Iris pigment epithelial cell (primary cell): ENCODE measurements at regions not wholly inside any gene's neighbourhood (a gene's known extent, or its start where the extent isn't known, plus 50 kb on each side); places are given as distances from the start of the nearest gene placed in this dataset.

ENCODE experiments used
- DNase-seq: peaks from one replicate; pipeline ENCODE4 v3.0.0-alpha.2; 2011; ENCODE audit warnings: low read depth

DNA sequence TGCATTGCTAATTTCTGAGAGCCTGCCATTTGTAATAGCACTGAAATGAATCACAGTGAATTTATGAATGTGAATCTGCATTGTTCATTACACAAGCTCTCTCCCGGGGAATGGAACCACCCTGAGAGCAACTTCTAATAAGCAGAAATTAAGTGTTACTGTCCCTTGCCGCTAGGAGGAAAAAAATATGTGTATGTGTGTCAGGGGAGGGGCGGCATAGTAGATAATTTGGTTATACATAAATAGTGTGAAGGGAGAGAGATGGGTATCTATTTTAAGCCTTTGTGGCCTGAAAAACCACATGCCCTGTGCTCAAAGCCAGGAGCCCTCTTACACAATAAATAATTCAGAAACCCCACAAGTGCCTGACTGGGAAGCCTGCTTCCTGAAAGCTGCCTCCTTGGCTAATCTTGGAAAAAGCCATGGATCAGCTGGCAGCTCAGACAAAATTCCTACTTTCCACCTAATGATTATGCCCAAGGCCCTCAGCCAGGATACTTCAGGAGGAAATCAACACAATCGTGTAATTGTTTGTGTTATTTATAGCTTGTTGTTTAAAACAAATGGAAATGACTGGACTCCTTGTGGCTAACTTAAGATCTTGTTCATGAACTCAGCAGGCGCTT lies 366.2 kb upstream of the KITLG start:
- DNase-seq, result peak; percentile 83

DNA sequence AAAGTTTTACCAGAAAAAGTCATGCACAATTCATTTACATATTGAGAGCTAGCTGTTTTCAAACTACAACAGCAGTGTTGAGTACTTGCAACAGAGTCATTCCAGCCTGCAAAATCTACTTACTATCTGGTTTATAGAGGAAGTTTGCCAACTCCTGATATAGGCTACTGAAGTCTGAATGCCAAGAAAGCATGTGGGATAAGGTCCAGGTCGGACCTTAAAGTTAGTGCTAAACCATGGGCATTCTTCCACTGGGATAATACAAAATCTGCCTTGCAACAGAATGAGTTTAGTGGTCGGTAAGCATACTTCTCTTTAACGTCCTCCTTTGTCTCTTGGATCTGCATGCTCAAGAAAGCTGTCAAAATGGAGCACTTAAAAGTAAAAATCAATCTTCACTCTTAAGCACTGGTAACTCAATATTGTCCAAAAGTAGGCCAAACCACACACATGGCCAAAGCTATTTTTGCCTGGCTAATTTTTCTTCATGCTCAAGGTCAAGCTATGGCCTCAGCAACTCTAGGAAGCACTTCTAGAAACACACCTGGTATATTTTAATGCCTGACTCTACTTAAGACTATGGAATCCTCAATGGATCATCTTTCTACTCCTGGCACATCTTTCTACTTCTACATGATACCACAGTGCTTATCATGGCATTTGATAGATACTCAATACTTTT lies 364.9 kb upstream of the KITLG start:
- no peak for DNase-seq

DNA sequence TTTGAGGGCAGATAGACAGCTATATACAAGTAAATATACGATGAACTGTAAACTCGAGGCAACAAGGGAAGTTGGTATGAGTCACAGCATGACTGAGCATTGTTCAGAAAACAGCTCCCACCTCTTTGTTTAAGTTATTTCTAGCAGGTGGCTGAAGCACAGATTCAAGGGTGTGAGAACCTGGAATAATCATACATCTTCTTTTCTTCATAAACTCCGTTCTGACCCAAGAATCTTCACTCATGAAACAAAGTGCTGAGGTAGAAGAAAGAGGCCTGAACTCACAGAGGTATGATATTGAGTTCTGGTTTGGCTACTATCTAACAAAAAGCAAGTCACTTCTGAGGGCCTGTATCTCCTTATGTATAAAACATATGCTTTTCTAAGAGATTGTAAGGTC lies 364.1 kb upstream of the KITLG start:
- peak; percentile 79 for DNase-seq

- DNase-seq, result no peak
Observed at GRCh38 chr12:88940854-88941253, 360.6 kb upstream of the KITLG start.

DNA sequence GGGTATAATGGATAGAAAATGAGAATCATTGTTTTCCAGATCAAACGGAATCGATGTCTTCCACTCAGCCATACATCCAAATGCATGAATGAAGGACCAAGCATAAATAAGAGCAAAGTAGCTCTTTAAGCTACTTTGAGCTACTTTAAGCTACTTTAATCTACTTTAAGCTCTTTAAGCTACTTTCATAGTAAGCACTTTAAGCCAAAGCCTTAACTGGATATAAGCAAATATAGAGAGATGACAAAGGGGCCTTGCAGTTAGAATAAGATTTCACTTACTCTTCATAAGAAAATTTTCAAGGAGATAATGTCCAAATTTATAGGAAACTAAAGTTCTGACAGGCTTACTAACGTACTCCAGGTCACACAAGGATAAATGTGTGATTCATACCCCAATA lies 355.6 kb upstream of the KITLG start:
- DNase-seq, result peak; percentile 64

DNA sequence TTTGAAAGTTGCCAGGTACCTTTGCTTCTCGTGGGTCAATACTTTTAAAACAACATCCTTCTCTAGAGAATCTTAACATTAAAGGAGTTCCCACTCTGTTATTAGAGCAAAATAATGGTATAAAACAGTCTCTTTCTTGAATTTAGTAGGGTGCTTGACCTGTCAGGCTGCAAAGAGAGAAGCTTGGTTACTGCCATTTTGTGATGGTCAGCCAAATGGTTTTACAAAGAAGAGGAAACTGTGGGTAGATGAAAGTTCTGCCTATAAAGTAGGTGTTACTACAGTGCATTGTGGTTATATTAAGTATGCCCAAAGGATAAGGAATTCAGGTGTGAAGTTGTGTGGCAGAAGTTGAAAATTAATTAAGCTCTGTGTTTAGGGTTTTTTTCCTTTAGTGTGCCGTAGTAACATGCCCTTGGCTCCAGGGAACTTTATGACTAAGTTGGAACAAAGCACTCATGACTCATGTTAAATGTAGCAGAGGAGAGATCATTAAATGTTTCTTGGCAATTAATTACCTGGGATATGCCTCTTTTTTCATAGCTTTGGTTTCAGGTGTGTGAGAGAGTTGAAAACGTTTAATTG lies 354.0 kb upstream of the KITLG start:
- peak; percentile 55 for DNase-seq

- DNase-seq, result no peak
Observed at GRCh38 chr12:88932457-88932856, 352.2 kb upstream of the KITLG start.

- no peak for DNase-seq
Observed at GRCh38 chr12:88931598-88931997, 351.3 kb upstream of the KITLG start.

DNA sequence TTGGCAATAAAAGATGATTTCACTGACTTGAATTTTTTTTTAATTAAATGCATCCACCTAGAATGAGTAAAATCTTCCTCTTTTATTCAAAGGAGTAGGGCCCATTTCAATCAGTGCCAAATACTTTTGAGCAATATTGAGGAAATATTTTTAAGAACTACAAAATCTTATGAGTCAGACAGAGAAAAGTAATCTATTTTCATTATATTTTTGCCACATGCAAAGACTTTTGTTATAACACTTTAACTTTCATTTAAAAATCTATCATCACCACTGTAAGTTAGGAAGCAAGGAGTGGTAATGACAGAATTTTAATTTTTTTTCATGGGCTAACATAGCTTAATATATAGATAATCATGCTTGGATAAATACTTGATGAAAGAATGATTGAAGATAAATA lies 345.2 kb upstream of the KITLG start:
- DNase-seq, result no peak

DNA sequence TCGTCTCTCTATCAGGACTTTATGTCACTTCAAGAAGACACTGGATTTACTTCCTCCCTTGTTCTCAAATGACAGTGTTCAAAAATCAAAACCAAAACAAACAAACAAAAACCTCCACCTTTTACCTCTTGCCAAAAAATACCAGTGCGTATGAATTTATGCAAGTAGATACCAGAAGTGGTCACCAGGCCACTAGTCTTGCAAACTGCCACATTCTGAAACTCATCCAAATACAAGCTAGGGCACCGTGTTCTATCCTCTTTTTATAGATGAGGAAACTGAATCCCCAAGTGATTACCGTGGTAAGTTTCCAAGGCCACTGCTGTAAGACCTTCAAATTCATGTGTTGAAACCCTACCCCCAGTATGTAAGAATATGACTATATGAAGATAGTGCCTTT lies 343.9 kb upstream of the KITLG start:
- DNase-seq, result no peak

GRCh38 chr12:88923631-88924030 lies 343.4 kb upstream of the KITLG start:
- DNase-seq, result no peak

GRCh38 chr12:88922816-88923215 lies 342.5 kb upstream of the KITLG start:
- DNase-seq, result peak; percentile 57

- no peak for DNase-seq
Observed at GRCh38 chr12:88921890-88922532, 341.7 kb upstream of the KITLG start.

DNA sequence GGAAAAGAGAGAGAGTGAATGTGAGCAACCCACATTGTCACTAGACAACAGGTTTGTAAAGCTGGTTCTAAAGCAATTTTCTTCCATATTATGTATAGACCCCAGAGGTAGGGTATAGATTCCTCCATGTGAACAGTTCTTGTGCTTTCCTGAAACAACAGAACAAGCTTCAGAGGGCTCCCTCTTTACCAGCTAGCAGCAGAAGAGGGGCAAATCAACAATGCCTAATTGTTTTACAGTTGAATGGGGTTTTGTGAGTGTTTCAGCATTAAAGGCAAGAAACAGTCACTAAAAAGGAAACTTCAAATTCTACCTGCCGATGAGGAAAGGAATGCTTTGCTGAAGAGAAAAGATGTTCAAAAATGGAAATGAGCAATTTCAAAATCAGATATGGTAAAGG lies 341.2 kb upstream of the KITLG start:
- DNase-seq, result no peak

GRCh38 chr12:88918161-88918560 lies 337.9 kb upstream of the KITLG start:
- DNase-seq, result no peak

GRCh38 chr12:88914967-88915366 lies 334.7 kb upstream of the KITLG start:
- DNase-seq, result no peak

- DNase-seq, result no peak
Observed at GRCh38 chr12:88909510-88909909, 329.2 kb upstream of the KITLG start.

GRCh38 chr12:88908345-88908744 lies 328.1 kb upstream of the KITLG start:
- DNase-seq, result no peak

DNA sequence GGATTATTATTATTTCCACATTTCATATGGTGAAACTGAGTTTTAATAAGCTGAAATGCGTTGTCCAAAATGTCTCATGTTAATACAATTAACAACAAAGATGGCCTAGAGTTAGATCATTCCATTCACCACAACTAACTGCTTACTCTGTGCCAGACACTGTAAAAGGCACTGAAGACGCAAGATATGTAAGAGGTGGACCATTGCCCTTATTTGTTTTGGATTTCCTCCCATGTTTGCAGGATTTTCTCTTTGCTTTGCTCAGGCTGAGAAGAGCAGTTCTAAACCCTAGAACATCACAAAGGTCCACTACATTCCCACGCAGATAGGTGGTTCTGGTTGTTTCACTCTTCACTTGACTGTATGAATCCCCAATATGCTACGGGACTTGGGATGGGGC lies 324.4 kb upstream of the KITLG start:
- DNase-seq, result no peak

DNA sequence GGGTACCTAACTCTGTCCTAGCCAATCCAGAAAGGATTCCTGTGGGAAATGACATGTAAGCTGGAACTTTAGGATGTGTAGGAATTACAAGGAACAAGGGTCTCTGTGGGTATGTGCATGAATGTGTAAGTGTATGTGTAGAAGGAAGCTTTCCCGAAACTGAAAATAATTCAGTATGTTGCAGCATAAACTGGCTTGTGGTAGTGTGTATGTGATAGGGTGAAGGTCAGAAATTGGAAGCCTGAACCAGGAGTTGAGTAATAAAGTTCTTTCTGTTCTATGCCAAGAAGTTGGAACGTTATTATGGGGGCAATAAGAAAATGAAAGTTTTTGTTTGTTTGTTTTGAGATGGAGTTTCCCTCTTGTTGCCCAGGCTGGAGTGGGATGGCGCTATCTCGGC lies 323.1 kb upstream of the KITLG start:
- no peak for DNase-seq

DNA sequence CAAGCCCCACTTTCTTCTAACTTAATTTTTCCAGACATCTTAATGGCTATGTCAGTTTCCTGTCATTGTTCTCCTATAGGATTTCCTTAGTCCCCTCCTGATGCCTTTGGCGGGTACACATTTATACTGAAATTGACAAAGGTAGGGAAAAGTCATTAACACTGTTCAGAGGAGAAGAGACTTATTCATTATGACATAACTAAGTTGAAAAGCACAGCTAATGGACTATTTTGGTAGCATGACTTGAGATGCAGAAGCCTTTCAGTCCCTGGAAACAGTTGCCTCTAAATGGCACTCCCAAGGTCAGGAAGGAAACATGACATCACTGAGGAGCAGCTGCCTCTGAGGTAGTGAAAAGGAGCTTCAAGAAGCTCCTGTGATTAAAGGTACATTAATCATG lies 317.5 kb upstream of the KITLG start:
- DNase-seq, result peak; percentile 39

DNA sequence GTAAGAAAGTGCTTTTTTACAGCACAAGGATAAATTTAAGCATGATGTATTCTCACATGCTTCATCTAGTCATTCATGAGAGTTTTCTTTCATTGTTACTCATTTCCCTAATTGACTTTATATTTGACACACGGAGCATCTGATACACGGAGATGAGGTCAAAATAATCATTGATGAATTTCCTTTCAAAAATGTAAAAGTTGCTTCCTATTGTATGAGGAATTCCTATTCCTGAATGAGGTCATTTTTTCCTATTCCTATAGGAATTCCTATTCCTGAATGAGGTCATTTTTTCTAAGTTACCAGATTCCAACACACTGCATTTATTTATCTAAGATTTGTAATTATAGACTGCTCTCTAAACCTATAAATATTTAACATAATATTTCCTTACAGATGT lies 316.7 kb upstream of the KITLG start:
- DNase-seq, result no peak

DNA sequence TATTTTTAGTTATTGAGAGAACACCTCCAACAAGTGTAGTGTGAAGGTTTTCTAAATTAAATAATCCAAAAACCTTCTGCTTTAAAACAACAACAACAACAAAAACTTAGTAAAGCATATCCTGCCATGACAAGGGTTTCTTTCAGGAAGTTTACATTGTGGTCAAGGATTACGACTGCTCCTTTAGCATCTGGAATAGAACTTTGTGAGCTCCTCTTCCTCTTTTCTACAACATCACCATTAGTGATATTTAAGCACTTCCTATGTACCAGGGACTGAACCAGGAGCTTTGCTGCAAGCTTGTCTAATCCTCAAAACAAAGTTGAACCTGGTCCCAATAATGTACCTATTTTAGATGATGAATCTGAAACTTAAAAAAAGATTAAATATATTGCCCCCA lies 315.4 kb upstream of the KITLG start:
- DNase-seq, result peak; percentile 21
